H1 (cell line): ENCODE measurements at regions not wholly inside any gene's neighbourhood (a gene's known extent, or its start where the extent isn't known, plus 50 kb on each side); places are given as distances from the start of the nearest gene placed in this dataset.

ENCODE experiments used
- CTCF ChIA-PET: fragments of 300-600 bp; sonication (Branson Sonifier 250); formaldehyde crosslinking; loops from one replicate; lab custom pipeline; 2021; ENCODE audit not compliant: partially characterized antibody; lab: Charles Lee
- POLR2A ChIA-PET: fragments of 300-600 bp; sonication (Branson Sonifier 250); formaldehyde crosslinking; loops from one replicate; lab custom pipeline; 2021; ENCODE audit warnings: inconsistent platforms; ENCODE audit not compliant: partially characterized antibody; lab: Charles Lee
- DNase-seq, 2 experiments: peaks; one replicate each; pipeline versions ENCODE4 v3.0.0 to v3.0.0-alpha.2; 2010 to 2022; ENCODE audit warnings: low spot score in 2 of 2, low read depth in 1 of 2, mixed read lengths in 1 of 2
- FAIRE-seq: peaks from 2 replicates; lab custom pipeline; 2011; peaks lifted over from hg19 to GRCh38; lab: Jason Lieb, UNC
- H2AFZ ChIP-seq: 2 replicates; pipeline ENCODE4 v1.8.1; 2012; ENCODE audit warnings: low read length, inconsistent platforms
- H2AK5ac ChIP-seq: 2 replicates; pipeline ENCODE4 v1.6.1; 2013; ENCODE audit warnings: low read depth, low read length
- H2BK120ac ChIP-seq: replicated peaks from 2 replicates; pipeline ENCODE3; 2013; ENCODE audit warnings: low read depth, low read length, inconsistent platforms
- H2BK12ac ChIP-seq: 2 replicates; pipeline ENCODE4 v1.6.1; 2013; ENCODE audit warnings: low read depth, low read length
- H2BK15ac ChIP-seq: 2 replicates; pipeline ENCODE4 v1.6.1; 2013; ENCODE audit warnings: low read length
- H2BK20ac ChIP-seq: 2 replicates; pipeline ENCODE4 v1.6.1; 2013; ENCODE audit warnings: low read length
- H2BK5ac ChIP-seq: 2 replicates; pipeline ENCODE4 v1.6.1; 2013; ENCODE audit warnings: low read depth, low read length
- H3K14ac ChIP-seq: 2 replicates; pipeline ENCODE4 v1.6.1; 2013; ENCODE audit warnings: inconsistent platforms; ENCODE audit not compliant: insufficient read length
- H3K18ac ChIP-seq: 2 replicates; pipeline ENCODE4 v1.6.1; 2013; ENCODE audit warnings: low read length; ENCODE audit errors: extremely low read depth
- H3K23ac ChIP-seq: 2 replicates; pipeline ENCODE4 v1.6.1; 2013; ENCODE audit warnings: inconsistent platforms; ENCODE audit not compliant: insufficient read length
- H3K23me2 ChIP-seq: 2 replicates; pipeline ENCODE4 v1.6.1; 2013; ENCODE audit warnings: low read depth, low read length
- H3K27ac ChIP-seq: 2 replicates; pipeline ENCODE4 v1.6.1; 2011; ENCODE audit warnings: low read depth, low read length, inconsistent platforms
- H3K27me3 ChIP-seq, 4 experiments: replicated peaks in 1 of 4; 1 replicate in 1 of 4; 2 replicates in 3 of 4; pipeline versions ENCODE4 v1.6.1 to v1.8.1; 2011 to 2013; ENCODE audit warnings: low read length in 3 of 4, mild to moderate bottlenecking in 3 of 4, inconsistent platforms in 2 of 4, mixed read lengths in 2 of 4, moderate library complexity in 1 of 4; ENCODE audit not compliant: control insufficient read depth in 3 of 4, insufficient read depth in 3 of 4; ENCODE audit errors: extremely low read depth in 1 of 4
- H3K36me3 ChIP-seq, 4 experiments: 2 replicates each; pipeline versions ENCODE4 v1.6.1 to v1.8.1; 2011 to 2013; ENCODE audit warnings: mild to moderate bottlenecking in 4 of 4, low read length in 3 of 4, moderate library complexity in 2 of 4, control low read depth in 1 of 4, inconsistent platforms in 1 of 4; ENCODE audit not compliant: insufficient read depth in 4 of 4, control insufficient read depth in 2 of 4
- H3K4ac ChIP-seq: replicated peaks from 2 replicates; pipeline ENCODE3; 2013; ENCODE audit warnings: low read length, low read depth, mixed read lengths, inconsistent platforms; ENCODE audit not compliant: insufficient read length
- H3K4me1 ChIP-seq, 4 experiments: replicated peaks in 1 of 4; 1 replicate in 1 of 4; 2 replicates in 3 of 4; pipeline versions ENCODE4 v1.6.1 to v1.8.1; 2011 to 2013; ENCODE audit warnings: low read length in 3 of 4, inconsistent platforms in 2 of 4, mixed read lengths in 1 of 4; ENCODE audit not compliant: insufficient read depth in 4 of 4, control insufficient read depth in 3 of 4
- H3K4me2 ChIP-seq, 2 experiments: 2 replicates each; pipeline versions ENCODE4 v1.6.1 to v1.8.1; 2011 to 2013; ENCODE audit warnings: low read depth in 2 of 2, low read length in 2 of 2, control low read depth in 1 of 2, inconsistent platforms in 1 of 2, mild to moderate bottlenecking in 1 of 2; ENCODE audit not compliant: insufficient read depth in 1 of 2
- H3K4me3 ChIP-seq, 4 experiments: fragments of 200-600, 300-600 bp in 1 of 4; sonication (generic), shearing (Covaris generic), sonication (Bioruptor Twin) in 1 of 4; 2 replicates each; pipeline versions ENCODE4 v1.5.1 to v1.8.1; 2011 to 2016; ENCODE audit warnings: low read length in 4 of 4, low read depth in 3 of 4, control low read depth in 2 of 4, inconsistent platforms in 2 of 4, mild to moderate bottlenecking in 2 of 4, mixed read lengths in 1 of 4, moderate library complexity in 1 of 4; ENCODE audit not compliant: insufficient read depth in 2 of 4; ENCODE audit errors: extremely low read depth in 1 of 4
- H3K56ac ChIP-seq: replicated peaks from 2 replicates; pipeline ENCODE3; 2013; ENCODE audit warnings: low read depth, mild to moderate bottlenecking, mixed read lengths, low read length, inconsistent platforms; ENCODE audit not compliant: insufficient read length
- H3K79me1 ChIP-seq: 2 replicates; pipeline ENCODE4 v1.6.1; 2013; ENCODE audit warnings: low read depth, low read length, control low read depth
- H3K79me2 ChIP-seq, 2 experiments: 2 replicates each; pipeline versions ENCODE4 v1.6.1 to v1.8.1; 2012 to 2013; ENCODE audit warnings: low read length in 2 of 2, mild to moderate bottlenecking in 2 of 2, inconsistent platforms in 1 of 2; ENCODE audit not compliant: insufficient read depth in 2 of 2, control insufficient read depth in 1 of 2
- H3K9ac ChIP-seq, 4 experiments: replicated peaks in 1 of 4; 1 replicate in 1 of 4; 2 replicates in 3 of 4; pipeline versions ENCODE4 v1.6.1 to v1.8.1; 2011 to 2013; ENCODE audit warnings: low read depth in 3 of 4, low read length in 3 of 4, control low read depth in 2 of 4, mild to moderate bottlenecking in 2 of 4, moderate library complexity in 2 of 4, inconsistent platforms in 1 of 4; ENCODE audit errors: extremely low read depth in 1 of 4
- H3K9me3 ChIP-seq, 2 experiments: 2 replicates each; pipeline versions ENCODE4 v1.6.1 to v1.8.1; 2012 to 2013; ENCODE audit warnings: mild to moderate bottlenecking in 2 of 2, moderate library complexity in 2 of 2, control low read depth in 1 of 2, inconsistent platforms in 1 of 2, low read depth in 1 of 2, low read length in 1 of 2, mixed read lengths in 1 of 2; ENCODE audit not compliant: insufficient read depth in 2 of 2
- H4K20me1 ChIP-seq, 2 experiments: replicated peaks in 1 of 2; 2 replicates each; pipeline versions ENCODE3 to v1.8.1; 2011 to 2013; ENCODE audit warnings: inconsistent platforms in 2 of 2, low read length in 2 of 2, mild to moderate bottlenecking in 1 of 2; ENCODE audit not compliant: insufficient read depth in 2 of 2, control insufficient read depth in 1 of 2
- H4K5ac ChIP-seq: 2 replicates; pipeline ENCODE4 v1.6.1; 2013; ENCODE audit warnings: low read length, low read depth, mixed read lengths, inconsistent platforms; ENCODE audit not compliant: insufficient read length
- H4K8ac ChIP-seq: 2 replicates; pipeline ENCODE4 v1.8.0; 2013; ENCODE audit warnings: mild to moderate bottlenecking, moderate library complexity, low read length, inconsistent platforms; ENCODE audit not compliant: insufficient read depth; ENCODE audit errors: extremely low read depth
- H4K91ac ChIP-seq: replicated peaks from 2 replicates; pipeline ENCODE3; 2013; ENCODE audit warnings: low read length, mixed read lengths, inconsistent platforms; ENCODE audit not compliant: insufficient read length
- ATF2 ChIP-seq: IDR thresholded peaks from 2 replicates; pipeline ENCODE4 v1.6.1; 2012; ENCODE audit warnings: low read length, inconsistent platforms
- FOSL1 ChIP-seq: IDR thresholded peaks from 2 replicates; pipeline ENCODE4 v1.6.1; 2011; ENCODE audit warnings: mild to moderate bottlenecking, low read depth, low read length, moderate library complexity; ENCODE audit not compliant: insufficient read depth
- WGBS, 2 experiments: shearing (Covaris generic) in 1 of 2; methylation state at CpG; one replicate each; pipeline versions ENCODE4 v1.1.6 to v1.1.7; 2013 to 2015; ENCODE audit warnings: low lambda C conversion rate in 2 of 2, mixed read lengths in 2 of 2, inconsistent platforms in 1 of 2, low coverage in 1 of 2, missing lambda C conversion rate in 1 of 2; ENCODE audit not compliant: insufficient replicate concordance in 2 of 2, insufficient coverage in 1 of 2, insufficient read length in 1 of 2; ENCODE audit errors: extremely low coverage in 1 of 2, missing lambda C conversion rate in 1 of 2; 5-methylcytosine and 5-hydroxymethylcytosine counted together

- Histone ChIP-seq H3K79me2 (no peaks in the 10 kb centered on the region), H3K4me3 (no peak overlapping the region), H4K91ac (no peak overlapping the region), H4K8ac (no peak overlapping the region), H4K5ac (no peak overlapping the region), H3K23ac (no peak overlapping the region), H3K9ac (no peak overlapping the region), H3K27me3 (no peaks in the 10 kb centered on the region), H3K18ac (no peak overlapping the region), H4K20me1 (no peaks in the 10 kb centered on the region), H2BK12ac (no peak overlapping the region), H2BK120ac (no peak overlapping the region), H2AK5ac (no peak overlapping the region), H2AFZ (no peak overlapping the region), H3K23me2 (peaks cover 3% of the 10 kb centered on the region; the same call in 1 of the 2 replicates), H3K4me1 (peaks cover 0 to 3% (median 0%) of the 10 kb centered on the region in 4 experiments; a peak in 1 of 7 replicates), H3K14ac (no peak overlapping the region), H3K9me3 (no peaks in the 10 kb centered on the region), H2BK15ac (no peak overlapping the region), H3K79me1 (no peaks in the 10 kb centered on the region), H3K56ac (peak overlapping the region; percentile 60), H2BK20ac (no peak overlapping the region)
- ChIA-PET POLR2A (no interaction called here), CTCF (no interaction called here)
- no peak for DNase-seq
- no CpG with 5 or more reads among the region's 1 CpG for WGBS, 2 experiments
- TF ChIP-seq ATF2, result no peak
- no peak for TF ChIP-seq FOSL1
- TF ChIP-seq, all 59 proteins: peak for 0
- H3K4ac ChIP-seq, result no peak overlapping the region
- no peak overlapping the region for H2BK5ac ChIP-seq
- H3K4me2 ChIP-seq, result no peak overlapping the region
- FAIRE-seq, result no peak
- no peak overlapping the region for H3K27ac ChIP-seq
- H3K36me3 ChIP-seq, result no peaks in the 10 kb centered on the region
Observed at GRCh38 chr1:88124614-88125013, 559.5 kb upstream of the PKN2 start.
